ENCODE measurements at regions not wholly inside any gene's neighbourhood (a gene's known extent, or its start where the extent isn't known, plus 50 kb on each side); places are given as distances from the start of the nearest gene placed in this dataset.

GRCh38 chr5:67305401-67305800 lies 108.8 kb upstream of the CD180 start:
- TF ChIP-seq POLR2AphosphoS5 (IDR thresholded peaks at IDR 0.05; ENCODE audit: low read depth, low read length), result no peak
- no peak for TF ChIP-seq POLR2A (IDR thresholded peaks at IDR 0.05; ENCODE audit: low read depth, low read length)
- TF ChIP-seq TAF1 (IDR thresholded peaks at IDR 0.05; ENCODE audit: low read depth, low read length), result no peak
- no peak for TF ChIP-seq PAX5 (IDR thresholded peaks at IDR 0.05; ENCODE audit: insufficient read depth, low read length, severe bottlenecking)
